ENCODE measurements at regions not wholly inside any gene's neighbourhood (a gene's known extent, or its start where the extent isn't known, plus 50 kb on each side); places are given as distances from the start of the nearest gene placed in this dataset.

GRCh38 chr18:67278984-67279383 is 237.5 kb downstream of the DSEL start:
- Histone ChIP-seq H3K9ac (ENCODE audit: low read length) (no peak overlapping the region), H3F3A (ENCODE audit: insufficient read depth, low read length) (no peaks in the 10 kb centered on the region), H3K27ac (ENCODE audit: low read depth, low read length, poor library complexity, severe bottlenecking) (no peak overlapping the region), H4K20me1 (ENCODE audit: insufficient read depth, low read length) (no peaks in the 10 kb centered on the region), H2AFZ (ENCODE audit: low read length) (no peak overlapping the region), H3K4me3 (ENCODE audit: low read depth, low read length, poor library complexity, severe bottlenecking) (no peak overlapping the region), H3K9me2 (ENCODE audit: low read depth, low read length) (no peaks in the 10 kb centered on the region), H3K9me3 (ENCODE audit: low read length) (no peaks in the 10 kb centered on the region), H3K36me3 (ENCODE audit: insufficient read depth, low read length) (no peaks in the 10 kb centered on the region), H3K4me2 (ENCODE audit: low read length) (no peak overlapping the region), H3K27me3 (ENCODE audit: insufficient read depth, low read length) (no peaks in the 10 kb centered on the region), H3K79me2 (ENCODE audit: insufficient read depth, low read length) (no peaks in the 10 kb centered on the region), H3K4me1 (ENCODE audit: insufficient read depth, low read length, severe bottlenecking) (no peaks in the 10 kb centered on the region)
- no peak for TF ChIP-seq EZH2 (IDR thresholded peaks at IDR 0.05; ENCODE audit: borderline replicate concordance, low read length)
- TF ChIP-seq, protein P1, sequence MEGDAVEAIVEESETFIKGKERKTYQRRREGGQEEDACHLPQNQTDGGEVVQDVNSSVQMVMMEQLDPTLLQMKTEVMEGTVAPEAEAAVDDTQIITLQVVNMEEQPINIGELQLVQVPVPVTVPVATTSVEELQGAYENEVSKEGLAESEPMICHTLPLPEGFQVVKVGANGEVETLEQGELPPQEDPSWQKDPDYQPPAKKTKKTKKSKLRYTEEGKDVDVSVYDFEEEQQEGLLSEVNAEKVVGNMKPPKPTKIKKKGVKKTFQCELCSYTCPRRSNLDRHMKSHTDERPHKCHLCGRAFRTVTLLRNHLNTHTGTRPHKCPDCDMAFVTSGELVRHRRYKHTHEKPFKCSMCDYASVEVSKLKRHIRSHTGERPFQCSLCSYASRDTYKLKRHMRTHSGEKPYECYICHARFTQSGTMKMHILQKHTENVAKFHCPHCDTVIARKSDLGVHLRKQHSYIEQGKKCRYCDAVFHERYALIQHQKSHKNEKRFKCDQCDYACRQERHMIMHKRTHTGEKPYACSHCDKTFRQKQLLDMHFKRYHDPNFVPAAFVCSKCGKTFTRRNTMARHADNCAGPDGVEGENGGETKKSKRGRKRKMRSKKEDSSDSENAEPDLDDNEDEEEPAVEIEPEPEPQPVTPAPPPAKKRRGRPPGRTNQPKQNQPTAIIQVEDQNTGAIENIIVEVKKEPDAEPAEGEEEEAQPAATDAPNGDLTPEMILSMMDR (IDR thresholded peaks at IDR 0.05; ENCODE audit: low read length) = no peak

- no peak overlapping the region for H3K4me2 ChIP-seq (ENCODE audit: low read length)
- no peaks in the 10 kb centered on the region for H4K20me1 ChIP-seq (ENCODE audit: insufficient read depth, low read length)
- H3K79me2 ChIP-seq (ENCODE audit: insufficient read depth, low read length) = no peaks in the 10 kb centered on the region
- no peak overlapping the region for H3K4me3 ChIP-seq (ENCODE audit: low read depth, low read length, poor library complexity, severe bottlenecking)
- no peak overlapping the region for H3K9ac ChIP-seq (ENCODE audit: low read length)
- H3K27me3 ChIP-seq (ENCODE audit: insufficient read depth, low read length) = no peaks in the 10 kb centered on the region
- no peak overlapping the region for H2AFZ ChIP-seq (ENCODE audit: low read length)
- H3K9me2 ChIP-seq (ENCODE audit: low read depth, low read length) = no peaks in the 10 kb centered on the region
- H3K9me3 ChIP-seq (ENCODE audit: low read length) = no peaks in the 10 kb centered on the region
- no peaks in the 10 kb centered on the region for H3K4me1 ChIP-seq (ENCODE audit: insufficient read depth, low read length, severe bottlenecking)
- no peak overlapping the region for H3K27ac ChIP-seq (ENCODE audit: low read depth, low read length, poor library complexity, severe bottlenecking)
- no peaks in the 10 kb centered on the region for H3F3A ChIP-seq (ENCODE audit: insufficient read depth, low read length)
- no peak for TF ChIP-seq EZH2 (IDR thresholded peaks at IDR 0.05; ENCODE audit: borderline replicate concordance, low read length)
- TF ChIP-seq, protein P1 (IDR thresholded peaks at IDR 0.05; ENCODE audit: low read length) = no peak
- no peaks in the 10 kb centered on the region for H3K36me3 ChIP-seq (ENCODE audit: insufficient read depth, low read length)
These were observed 239.9 kb downstream of the DSEL start for GRCh38 chr18:67276638-67277037.

DNA sequence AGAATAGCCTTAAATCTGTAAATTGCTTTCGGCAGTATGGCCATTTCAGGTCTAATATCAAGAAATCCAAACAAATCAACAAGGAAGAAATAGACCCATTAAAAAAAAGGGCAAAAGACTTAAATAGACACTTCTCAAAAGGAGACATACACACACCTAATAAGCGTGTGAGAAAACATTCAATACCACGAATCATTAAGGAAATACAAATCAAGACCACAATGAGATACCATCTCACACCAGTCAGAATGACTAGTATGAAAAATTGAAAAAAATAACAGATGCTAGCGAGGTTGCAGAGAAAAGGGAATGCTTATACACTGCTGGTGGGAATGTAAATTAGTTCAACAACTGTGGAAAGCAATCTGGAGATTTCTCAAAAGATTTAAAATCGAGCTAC is 243.2 kb downstream of the DSEL start:
- H3K27ac ChIP-seq (ENCODE audit: low read depth, low read length, poor library complexity, severe bottlenecking) = no peak overlapping the region
- H3K4me3 ChIP-seq (ENCODE audit: low read depth, low read length, poor library complexity, severe bottlenecking) = no peak overlapping the region
- TF ChIP-seq EZH2 (IDR thresholded peaks at IDR 0.05; ENCODE audit: borderline replicate concordance, low read length) = no peak
- TF ChIP-seq, protein P1 (IDR thresholded peaks at IDR 0.05; ENCODE audit: low read length) = no peak
- no peaks in the 10 kb centered on the region for H4K20me1 ChIP-seq (ENCODE audit: insufficient read depth, low read length)
- H3K9me2 ChIP-seq (ENCODE audit: low read depth, low read length) = no peaks in the 10 kb centered on the region
- no peak overlapping the region for H2AFZ ChIP-seq (ENCODE audit: low read length)
- H3K36me3 ChIP-seq (ENCODE audit: insufficient read depth, low read length) = no peaks in the 10 kb centered on the region
- no peaks in the 10 kb centered on the region for H3F3A ChIP-seq (ENCODE audit: insufficient read depth, low read length)
- no peaks in the 10 kb centered on the region for H3K27me3 ChIP-seq (ENCODE audit: insufficient read depth, low read length)
- H3K4me2 ChIP-seq (ENCODE audit: low read length) = no peak overlapping the region
- no peaks in the 10 kb centered on the region for H3K79me2 ChIP-seq (ENCODE audit: insufficient read depth, low read length)
- no peaks in the 10 kb centered on the region for H3K9me3 ChIP-seq (ENCODE audit: low read length)
- H3K4me1 ChIP-seq (ENCODE audit: insufficient read depth, low read length, severe bottlenecking) = no peaks in the 10 kb centered on the region
- H3K9ac ChIP-seq (ENCODE audit: low read length) = no peak overlapping the region
